ENCODE measurements at regions not wholly inside any gene's neighbourhood (a gene's known extent, or its start where the extent isn't known, plus 50 kb on each side); places are given as distances from the start of the nearest gene placed in this dataset.

- DNase-seq (ENCODE audit: low read depth, low spot score), result no peak
- Histone ChIP-seq H3K9me3 (ENCODE audit: low read depth, low read length) (no peaks in the 10 kb centered on the region), H3K36me3 (ENCODE audit: insufficient read depth, low read length) (no peaks in the 10 kb centered on the region), H3K27ac (no peak overlapping the region), H3K4me3 (no peak overlapping the region), H3K9ac (ENCODE audit: insufficient read length) (no peak overlapping the region)
- no peak for TF ChIP-seq EZH2 (IDR thresholded peaks at IDR 0.05)
- TF ChIP-seq FOXP2 (optimal IDR thresholded peaks at IDR 0.05; ENCODE audit: control extremely low read depth, extremely low read length, insufficient read depth), result no peak
- no peak for TF ChIP-seq POLR2AphosphoS5 (IDR thresholded peaks at IDR 0.05; ENCODE audit: borderline replicate concordance, low read depth, low read length)
Measured at GRCh38 chr20:57051096-57051495, 215.3 kb downstream of the BMP7 start.

GRCh38 chr20:57053067-57053466, 213.4 kb downstream of the BMP7 start:
- no peak for TF ChIP-seq FOXP2 (optimal IDR thresholded peaks at IDR 0.05; ENCODE audit: control extremely low read depth, extremely low read length, insufficient read depth)
- no peak for TF ChIP-seq EZH2 (IDR thresholded peaks at IDR 0.05)
- TF ChIP-seq POLR2AphosphoS5 (IDR thresholded peaks at IDR 0.05; ENCODE audit: borderline replicate concordance, low read depth, low read length), result no peak
- Histone ChIP-seq H3K9ac (ENCODE audit: insufficient read length) (no peak overlapping the region), H3K36me3 (ENCODE audit: insufficient read depth, low read length) (no peaks in the 10 kb centered on the region), H3K27ac (no peak overlapping the region), H3K9me3 (ENCODE audit: low read depth, low read length) (no peaks in the 10 kb centered on the region), H3K4me3 (no peak overlapping the region)
- DNase-seq (ENCODE audit: low read depth, low spot score), result no peak

GRCh38 chr20:57053793-57054552, 212.5 kb downstream of the BMP7 start:
- Histone ChIP-seq H3K27ac (no peak overlapping the region), H3K9ac (ENCODE audit: insufficient read length) (no peak overlapping the region), H3K9me3 (ENCODE audit: low read depth, low read length) (no peaks in the 10 kb centered on the region), H3K36me3 (ENCODE audit: insufficient read depth, low read length) (no peaks in the 10 kb centered on the region), H3K4me3 (no peak overlapping the region)
- TF ChIP-seq POLR2AphosphoS5 (IDR thresholded peaks at IDR 0.05; ENCODE audit: borderline replicate concordance, low read depth, low read length), result no peak
- TF ChIP-seq FOXP2 (optimal IDR thresholded peaks at IDR 0.05; ENCODE audit: control extremely low read depth, extremely low read length, insufficient read depth), result no peak
- TF ChIP-seq EZH2 (IDR thresholded peaks at IDR 0.05), result no peak
- DNase-seq (ENCODE audit: low read depth, low spot score), result no peak

- Histone ChIP-seq H3K27ac (no peak overlapping the region), H3K4me3 (no peak overlapping the region), H3K9me3 (ENCODE audit: low read depth, low read length) (no peaks in the 10 kb centered on the region), H3K36me3 (ENCODE audit: insufficient read depth, low read length) (no peaks in the 10 kb centered on the region), H3K9ac (ENCODE audit: insufficient read length) (no peak overlapping the region)
- TF ChIP-seq EZH2 (IDR thresholded peaks at IDR 0.05), result no peak
- TF ChIP-seq POLR2AphosphoS5 (IDR thresholded peaks at IDR 0.05; ENCODE audit: borderline replicate concordance, low read depth, low read length), result no peak
- TF ChIP-seq FOXP2 (optimal IDR thresholded peaks at IDR 0.05; ENCODE audit: control extremely low read depth, extremely low read length, insufficient read depth), result no peak
- DNase-seq (ENCODE audit: low read depth, low spot score), result no peak
Measured at GRCh38 chr20:57055345-57055744, 211.1 kb downstream of the BMP7 start.

GRCh38 chr20:57056651-57057050, 209.8 kb downstream of the BMP7 start:
- H3K4me3 ChIP-seq, result no peak overlapping the region
- no peak for TF ChIP-seq POLR2AphosphoS5 (IDR thresholded peaks at IDR 0.05; ENCODE audit: borderline replicate concordance, low read depth, low read length)
- no peak for TF ChIP-seq FOXP2 (optimal IDR thresholded peaks at IDR 0.05; ENCODE audit: control extremely low read depth, extremely low read length, insufficient read depth)
- TF ChIP-seq EZH2 (IDR thresholded peaks at IDR 0.05), result no peak
- H3K9ac ChIP-seq (ENCODE audit: insufficient read length), result no peak overlapping the region
- no peak for DNase-seq (ENCODE audit: low read depth, low spot score)
- no peaks in the 10 kb centered on the region for H3K9me3 ChIP-seq (ENCODE audit: low read depth, low read length)
- H3K36me3 ChIP-seq (ENCODE audit: insufficient read depth, low read length), result no peaks in the 10 kb centered on the region
- H3K27ac ChIP-seq, result no peak overlapping the region

DNA sequence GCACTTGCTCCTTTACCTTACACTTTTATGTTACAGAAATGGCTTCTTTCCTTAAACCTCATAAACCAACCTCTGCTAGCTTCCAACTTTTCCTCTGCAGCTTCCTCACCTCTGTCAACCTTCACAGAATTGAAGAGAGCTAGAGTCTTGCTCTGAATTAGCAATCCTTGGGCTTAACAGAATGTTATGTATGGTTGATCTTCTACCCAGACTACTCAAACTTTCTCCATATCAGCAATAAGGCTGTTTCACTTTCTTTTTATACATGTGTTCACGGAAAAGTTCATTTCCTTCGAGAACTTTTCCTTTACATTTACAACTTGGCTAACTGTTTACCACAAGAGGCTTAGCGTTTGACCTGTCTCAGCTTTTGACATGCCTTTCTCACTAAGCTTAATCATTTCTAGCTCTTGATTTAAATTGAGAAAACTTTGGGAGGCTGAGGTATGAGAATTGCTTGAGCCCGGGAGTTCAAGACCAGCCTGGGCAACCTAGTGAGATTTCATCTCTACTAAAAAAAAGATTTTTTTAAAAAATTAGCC, 207.3 kb downstream of the BMP7 start:
- no peak for DNase-seq (ENCODE audit: low read depth, low spot score)
- Histone ChIP-seq H3K9ac (ENCODE audit: insufficient read length) (no peak overlapping the region), H3K4me3 (no peak overlapping the region), H3K27ac (no peak overlapping the region), H3K9me3 (ENCODE audit: low read depth, low read length) (no peaks in the 10 kb centered on the region), H3K36me3 (ENCODE audit: insufficient read depth, low read length) (no peaks in the 10 kb centered on the region)
- TF ChIP-seq POLR2AphosphoS5 (IDR thresholded peaks at IDR 0.05; ENCODE audit: borderline replicate concordance, low read depth, low read length), result no peak
- no peak for TF ChIP-seq FOXP2 (optimal IDR thresholded peaks at IDR 0.05; ENCODE audit: control extremely low read depth, extremely low read length, insufficient read depth)
- TF ChIP-seq EZH2 (IDR thresholded peaks at IDR 0.05), result no peak

GRCh38 chr20:57060407-57061050, 205.9 kb downstream of the BMP7 start:
- DNase-seq (ENCODE audit: low read depth, low spot score), result no peak
- no peak overlapping the region for H3K27ac ChIP-seq
- H3K9me3 ChIP-seq (ENCODE audit: low read depth, low read length), result no peaks in the 10 kb centered on the region
- no peak overlapping the region for H3K9ac ChIP-seq (ENCODE audit: insufficient read length)
- no peak for TF ChIP-seq POLR2AphosphoS5 (IDR thresholded peaks at IDR 0.05; ENCODE audit: borderline replicate concordance, low read depth, low read length)
- TF ChIP-seq FOXP2 (optimal IDR thresholded peaks at IDR 0.05; ENCODE audit: control extremely low read depth, extremely low read length, insufficient read depth), result no peak
- TF ChIP-seq EZH2 (IDR thresholded peaks at IDR 0.05), result no peak
- H3K4me3 ChIP-seq, result no peak overlapping the region
- H3K36me3 ChIP-seq (ENCODE audit: insufficient read depth, low read length), result no peaks in the 10 kb centered on the region

DNA sequence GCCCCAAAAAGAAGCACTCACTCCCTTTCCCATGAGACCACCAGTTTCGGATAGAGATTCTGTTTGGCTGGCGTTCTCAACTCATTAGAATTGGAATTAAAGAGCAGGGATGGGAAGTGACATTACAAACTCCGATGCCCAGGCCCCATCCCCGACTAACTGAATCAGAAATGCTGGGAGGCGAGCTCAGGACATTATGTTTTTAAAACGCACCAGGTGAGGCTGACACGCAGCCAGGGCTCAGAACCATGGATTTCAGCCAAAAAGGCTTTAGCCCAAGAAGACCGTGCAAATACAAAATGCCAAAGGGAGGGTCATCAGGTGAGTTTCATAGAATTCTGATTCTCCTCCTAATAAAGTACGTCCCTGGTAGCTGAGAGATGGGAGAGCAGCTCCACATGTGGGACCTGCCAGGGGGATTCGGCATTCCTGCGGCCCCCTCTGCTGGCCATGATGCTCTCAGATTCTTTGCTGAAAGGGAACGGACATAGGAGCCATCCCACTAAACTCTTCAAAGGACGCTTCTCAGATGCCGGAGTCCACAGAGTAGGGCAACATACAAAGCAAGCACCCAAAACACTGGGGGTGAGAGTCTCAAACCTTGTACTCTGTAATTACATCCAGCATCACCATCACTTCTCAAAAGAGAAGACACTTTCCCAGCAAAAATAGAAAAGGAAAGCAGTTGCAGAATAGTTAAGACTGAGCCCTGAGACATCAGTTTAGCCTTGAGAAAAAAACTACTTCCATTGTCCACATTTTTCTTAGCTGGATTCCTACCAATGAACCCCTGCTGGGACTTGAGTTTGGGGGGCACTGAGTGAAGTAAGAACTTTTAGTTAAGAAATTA, 205.2 kb downstream of the BMP7 start:
- Histone ChIP-seq H3K36me3 (ENCODE audit: insufficient read depth, low read length) (no peaks in the 10 kb centered on the region), H3K4me3 (no peak overlapping the region), H3K9me3 (ENCODE audit: low read depth, low read length) (no peaks in the 10 kb centered on the region), H3K27ac (no peak overlapping the region), H3K9ac (ENCODE audit: insufficient read length) (no peak overlapping the region)
- no peak for TF ChIP-seq FOXP2 (optimal IDR thresholded peaks at IDR 0.05; ENCODE audit: control extremely low read depth, extremely low read length, insufficient read depth)
- no peak for TF ChIP-seq EZH2 (IDR thresholded peaks at IDR 0.05)
- no peak for TF ChIP-seq POLR2AphosphoS5 (IDR thresholded peaks at IDR 0.05; ENCODE audit: borderline replicate concordance, low read depth, low read length)
- DNase-seq (ENCODE audit: low read depth, low spot score), result no peak
